Astrocyte of the spinal cord (primary cell): ENCODE measurements at regions not wholly inside any gene's neighbourhood (a gene's known extent, or its start where the extent isn't known, plus 50 kb on each side); places are given as distances from the start of the nearest gene placed in this dataset.
A peak's percentile ranks its signal among the peaks of the same experiment; 100 is the strongest.

Experiments used
- DNase-seq: peaks from one replicate; pipeline ENCODE4 v3.0.0; 2011; ENCODE audit warnings: low read depth, low spot score
- H3K4me3 ChIP-seq: 2 replicates; pipeline ENCODE4 v1.5.1; 2011; ENCODE audit warnings: low read depth, mild to moderate bottlenecking, low read length, moderate library complexity
- in situ Hi-C: cut with HindIII; loops from 2 replicates; pipeline ENCODE4 v1.10.0; 2017; ENCODE audit warnings: low sequenced_read_pairs
- TF ChIP-seq, protein P1 (sequence below): IDR thresholded peaks from 2 replicates; pipeline ENCODE4 v1.5.1; 2012; ENCODE audit warnings: low read depth, mild to moderate bottlenecking, low read length, inconsistent platforms

DNA sequence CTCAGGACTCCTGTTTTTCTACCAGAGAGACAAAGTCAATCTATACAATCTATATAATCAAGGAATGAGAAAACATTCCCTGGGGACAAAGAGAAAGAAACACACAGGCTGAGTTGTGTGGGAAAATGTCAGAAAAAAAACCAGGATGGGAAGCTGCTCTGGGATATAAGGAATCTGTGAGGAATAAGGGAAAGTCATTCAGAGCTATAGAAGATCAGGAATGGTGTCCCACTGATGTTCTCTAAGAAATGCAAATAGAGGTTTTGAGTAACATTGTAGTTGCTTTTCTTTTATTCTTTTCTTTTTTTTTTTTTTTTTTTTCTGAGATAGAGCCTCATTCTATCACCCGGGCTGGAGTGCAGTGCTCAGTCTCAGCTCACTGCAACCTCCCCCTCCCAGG, 605.9 kb upstream of the KLF4 start:
- H3K4me3 ChIP-seq: no peak overlapping the region
- in situ Hi-C loops: no loop called here
- no peak for DNase-seq
- TF ChIP-seq, protein P1, sequence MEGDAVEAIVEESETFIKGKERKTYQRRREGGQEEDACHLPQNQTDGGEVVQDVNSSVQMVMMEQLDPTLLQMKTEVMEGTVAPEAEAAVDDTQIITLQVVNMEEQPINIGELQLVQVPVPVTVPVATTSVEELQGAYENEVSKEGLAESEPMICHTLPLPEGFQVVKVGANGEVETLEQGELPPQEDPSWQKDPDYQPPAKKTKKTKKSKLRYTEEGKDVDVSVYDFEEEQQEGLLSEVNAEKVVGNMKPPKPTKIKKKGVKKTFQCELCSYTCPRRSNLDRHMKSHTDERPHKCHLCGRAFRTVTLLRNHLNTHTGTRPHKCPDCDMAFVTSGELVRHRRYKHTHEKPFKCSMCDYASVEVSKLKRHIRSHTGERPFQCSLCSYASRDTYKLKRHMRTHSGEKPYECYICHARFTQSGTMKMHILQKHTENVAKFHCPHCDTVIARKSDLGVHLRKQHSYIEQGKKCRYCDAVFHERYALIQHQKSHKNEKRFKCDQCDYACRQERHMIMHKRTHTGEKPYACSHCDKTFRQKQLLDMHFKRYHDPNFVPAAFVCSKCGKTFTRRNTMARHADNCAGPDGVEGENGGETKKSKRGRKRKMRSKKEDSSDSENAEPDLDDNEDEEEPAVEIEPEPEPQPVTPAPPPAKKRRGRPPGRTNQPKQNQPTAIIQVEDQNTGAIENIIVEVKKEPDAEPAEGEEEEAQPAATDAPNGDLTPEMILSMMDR: no peak

GRCh38 chr9:108094676-108094993, 605.1 kb upstream of the KLF4 start:
- H3K4me3 ChIP-seq: no peak overlapping the region
- TF ChIP-seq, protein P1: no peak
- in situ Hi-C loops: no loop called here

GRCh38 chr9:108093773-108094675, 604.5 kb upstream of the KLF4 start:
- TF ChIP-seq, protein P1: no peak
- no peak overlapping the region for H3K4me3 ChIP-seq
- in situ Hi-C loops: no loop called here
- DNase-seq: peak; percentile 89

More at GRCh38 chr9:108094676-108094993, 605.1 kb upstream of the KLF4 start:
- no peak for DNase-seq

DNA sequence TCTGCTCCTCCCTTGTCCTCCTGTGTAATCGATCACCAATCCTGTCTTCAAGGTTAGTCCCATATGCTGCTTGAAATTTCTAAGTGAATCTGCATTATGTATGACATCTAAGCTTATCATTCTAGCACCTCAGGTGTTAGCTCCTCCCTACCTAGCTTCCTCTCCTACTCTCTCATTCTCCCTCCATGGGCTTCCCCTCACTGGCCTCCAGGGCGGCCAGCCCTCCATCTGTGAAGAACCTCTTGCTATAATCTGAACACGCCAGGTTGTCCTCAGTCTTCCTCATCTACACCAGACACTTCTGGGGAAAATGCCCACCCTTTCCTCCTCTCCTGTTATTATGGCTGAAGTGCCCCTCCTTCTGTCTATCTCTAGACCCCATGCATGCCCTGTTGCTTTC, 599.3 kb upstream of the KLF4 start:
- H3K4me3 ChIP-seq: no peak overlapping the region
- no peak for DNase-seq
- in situ Hi-C loops: no loop called here
- TF ChIP-seq, protein P1: no peak

DNA sequence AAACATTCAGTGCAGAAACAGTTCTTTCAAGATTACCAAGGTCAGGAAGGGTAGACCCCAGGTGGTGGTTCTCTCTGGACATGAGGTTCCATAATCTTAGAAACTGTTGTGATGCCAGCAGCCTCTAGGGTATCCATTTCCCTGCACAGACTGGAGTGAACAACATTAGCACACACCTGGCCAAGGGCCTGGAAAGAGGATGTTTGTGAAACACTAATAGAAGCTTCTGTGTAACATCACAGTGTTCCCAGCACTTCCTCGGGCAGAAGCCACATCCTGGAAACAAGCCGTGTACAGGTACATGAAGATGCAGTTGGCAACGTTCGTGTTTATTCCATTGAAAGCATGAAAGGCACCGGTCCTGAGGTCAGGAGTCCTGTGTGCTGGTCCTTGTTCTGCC, 598.2 kb upstream of the KLF4 start:
- TF ChIP-seq, protein P1: no peak
- in situ Hi-C loops: no loop called here
- DNase-seq: no peak
- H3K4me3 ChIP-seq: no peak overlapping the region

DNA sequence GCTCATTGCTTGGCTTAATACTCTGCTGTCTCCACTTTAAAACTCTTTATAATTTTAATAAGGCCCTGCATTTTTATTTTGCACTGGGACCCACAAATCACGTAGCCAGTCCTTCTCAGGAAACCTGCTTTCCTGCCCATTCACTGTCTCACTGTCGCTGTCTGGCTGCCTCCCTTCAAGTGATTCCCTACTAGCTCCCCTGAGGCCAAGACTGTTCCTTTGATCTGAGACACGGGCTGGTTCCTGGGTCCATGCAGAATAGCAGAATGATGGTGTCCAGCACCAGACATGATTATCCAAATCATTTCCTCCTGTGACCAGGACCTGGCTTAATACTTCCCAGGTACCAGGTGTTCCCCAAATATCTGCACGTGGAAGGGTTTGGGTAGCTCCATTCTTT, 597.1 kb upstream of the KLF4 start:
- DNase-seq: no peak
- TF ChIP-seq, protein P1: no peak
- in situ Hi-C loops: no loop called here
- H3K4me3 ChIP-seq: no peak overlapping the region
